Tibial nerve (tissue), 3 donors: ENCODE measurements at regions not wholly inside any gene's neighbourhood (a gene's known extent, or its start where the extent isn't known, plus 50 kb on each side); places are given as distances from the start of the nearest gene placed in this dataset.

Source experiments
- POLR2A ChIP-seq, 2 donors: fragments of 450-650 bp; IDR thresholded peaks; one replicate each; pipeline ENCODE4 v1.6.1; 2017; ENCODE audit warnings: antibody characterized with exemption in 2 of 2, mild to moderate bottlenecking in 2 of 2, moderate library complexity in 2 of 2
- TF ChIP-seq, protein P1 (sequence below), 5 experiments: fragments of 200-600 bp in 3 of 5; fragments of 450-650 bp in 2 of 5; sonication (generic) in 3 of 5; IDR thresholded peaks; one replicate each; pipeline ENCODE4 v1.5.1; 2016 to 2019; ENCODE audit warnings: antibody characterized with exemption in 5 of 5, mild to moderate bottlenecking in 3 of 5, moderate library complexity in 2 of 5

- TF ChIP-seq, protein P1, sequence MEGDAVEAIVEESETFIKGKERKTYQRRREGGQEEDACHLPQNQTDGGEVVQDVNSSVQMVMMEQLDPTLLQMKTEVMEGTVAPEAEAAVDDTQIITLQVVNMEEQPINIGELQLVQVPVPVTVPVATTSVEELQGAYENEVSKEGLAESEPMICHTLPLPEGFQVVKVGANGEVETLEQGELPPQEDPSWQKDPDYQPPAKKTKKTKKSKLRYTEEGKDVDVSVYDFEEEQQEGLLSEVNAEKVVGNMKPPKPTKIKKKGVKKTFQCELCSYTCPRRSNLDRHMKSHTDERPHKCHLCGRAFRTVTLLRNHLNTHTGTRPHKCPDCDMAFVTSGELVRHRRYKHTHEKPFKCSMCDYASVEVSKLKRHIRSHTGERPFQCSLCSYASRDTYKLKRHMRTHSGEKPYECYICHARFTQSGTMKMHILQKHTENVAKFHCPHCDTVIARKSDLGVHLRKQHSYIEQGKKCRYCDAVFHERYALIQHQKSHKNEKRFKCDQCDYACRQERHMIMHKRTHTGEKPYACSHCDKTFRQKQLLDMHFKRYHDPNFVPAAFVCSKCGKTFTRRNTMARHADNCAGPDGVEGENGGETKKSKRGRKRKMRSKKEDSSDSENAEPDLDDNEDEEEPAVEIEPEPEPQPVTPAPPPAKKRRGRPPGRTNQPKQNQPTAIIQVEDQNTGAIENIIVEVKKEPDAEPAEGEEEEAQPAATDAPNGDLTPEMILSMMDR (IDR thresholded peaks at IDR 0.05): no peak
- TF ChIP-seq POLR2A (IDR thresholded peaks at IDR 0.05): no peak
Measured at GRCh38 chr20:56788671-56789610, 159.8 kb downstream of the TFAP2C start.
